GM10266 (cell line): ENCODE measurements at regions not wholly inside any gene's neighbourhood (a gene's known extent, or its start where the extent isn't known, plus 50 kb on each side); places are given as distances from the start of the nearest gene placed in this dataset.

Source experiments
- DNase-seq: peaks from one replicate; pipeline ENCODE4 v3.0.0; 2012; ENCODE audit errors: extremely low spot score
- CTCF ChIP-seq: IDR thresholded peaks from 2 replicates; pipeline ENCODE4 v1.5.1; 2012; ENCODE audit warnings: mild to moderate bottlenecking, low read depth; ENCODE audit not compliant: control insufficient read depth, insufficient read depth; ENCODE audit errors: missing control alignments

- DNase-seq = no peak
Measured at GRCh38 chr12:124392667-124393413, 97.9 kb downstream of the RFLNA start.

DNA sequence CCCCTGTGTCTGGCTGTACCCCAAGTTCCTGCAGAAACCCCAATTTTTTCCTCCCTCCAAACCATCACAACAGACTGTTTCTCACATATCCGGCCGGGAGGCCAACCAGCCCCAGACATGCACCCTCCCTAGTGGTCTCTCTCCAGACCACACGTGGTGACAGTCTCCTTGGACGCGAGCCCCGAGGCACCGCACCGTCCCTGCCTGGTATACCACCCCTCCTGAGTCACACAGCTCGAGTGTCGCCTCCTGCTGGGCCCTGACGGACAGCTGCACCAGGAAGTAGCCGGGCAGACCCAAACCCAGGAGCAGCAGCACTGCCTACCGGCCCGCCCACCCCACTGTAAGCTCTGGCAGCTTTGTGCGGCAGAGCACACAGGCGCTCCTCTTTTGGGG, 97.4 kb downstream of the RFLNA start:
- DNase-seq = no peak
- TF ChIP-seq CTCF = peak; percentile 29

More at GRCh38 chr12:124392667-124393413, 97.9 kb downstream of the RFLNA start:
- TF ChIP-seq CTCF = no peak

DNA sequence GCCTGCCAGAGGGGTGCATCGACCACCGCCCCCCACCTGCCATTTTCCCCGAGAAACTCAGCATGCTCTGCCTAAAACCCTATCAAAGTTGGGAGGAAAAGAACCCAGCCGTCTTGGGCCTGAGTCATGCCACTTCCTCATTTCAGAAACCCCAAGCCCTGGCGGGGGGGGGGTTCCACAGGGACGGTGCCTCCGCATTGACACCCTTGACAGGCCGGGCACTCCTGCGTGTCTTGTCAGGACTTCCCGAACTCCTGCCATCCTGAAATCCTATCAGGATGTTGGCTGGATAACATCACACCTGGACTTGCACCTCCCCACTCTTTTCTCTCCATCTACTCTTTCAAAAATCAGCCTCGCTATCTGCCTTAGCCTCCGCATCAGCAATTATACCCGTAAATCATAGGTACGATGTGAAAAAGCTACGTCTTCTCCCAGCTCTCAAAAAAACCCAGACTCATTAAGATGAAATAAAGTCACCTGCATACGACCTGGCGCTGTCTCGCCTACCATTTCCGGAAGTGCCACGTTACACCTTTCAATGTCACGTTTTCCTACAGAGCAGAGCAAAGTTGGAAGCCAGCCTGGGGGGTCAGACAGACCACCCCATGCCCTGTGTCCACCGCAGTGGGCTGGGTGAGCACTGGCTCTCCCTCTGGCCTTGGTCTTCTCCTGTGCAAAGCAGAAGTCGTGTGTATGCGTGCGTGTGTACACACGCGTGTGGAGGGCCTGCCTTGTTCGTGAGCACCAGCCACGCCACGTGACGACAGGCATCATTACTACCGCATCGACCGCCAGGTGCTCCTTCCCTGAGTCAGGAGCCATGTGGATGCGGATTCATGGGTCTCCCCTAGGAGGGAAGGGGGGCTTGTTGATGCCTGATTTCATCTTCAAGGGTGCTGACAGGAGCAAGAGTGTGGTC, 96.7 kb downstream of the RFLNA start:
- peak; percentile 82 for DNase-seq
- no peak for TF ChIP-seq CTCF

DNA sequence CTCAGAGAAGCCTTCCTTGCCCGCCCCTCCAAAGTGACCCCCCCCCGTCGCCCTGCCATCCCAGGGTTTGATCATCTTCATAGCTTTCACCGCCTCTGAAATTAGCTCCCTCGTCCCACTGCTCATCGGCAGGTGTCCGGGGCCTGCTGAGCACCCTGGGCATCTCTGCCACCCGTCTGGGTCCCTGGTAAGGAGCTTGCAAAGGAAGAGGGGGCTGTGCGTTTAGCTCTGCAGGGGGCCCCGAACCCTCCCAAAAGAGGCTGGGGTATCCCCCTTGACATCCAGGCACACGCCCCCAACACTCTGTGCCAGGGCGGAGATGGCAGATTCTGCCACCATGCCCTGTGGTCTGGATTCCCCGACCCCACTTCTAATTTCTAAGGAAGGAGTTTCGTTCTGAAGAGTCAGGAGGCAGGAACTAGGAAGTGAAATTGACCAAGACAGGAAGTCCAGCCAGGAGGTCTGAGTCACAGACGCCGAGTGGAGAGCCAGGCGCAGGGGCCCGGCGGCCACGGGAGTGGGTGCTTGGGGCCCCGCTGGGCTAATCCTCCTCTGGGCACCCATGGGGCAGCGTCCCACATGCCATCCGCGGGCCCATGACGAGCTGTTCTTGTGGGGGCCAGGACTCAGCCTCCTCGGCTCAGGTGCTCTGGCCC, 95.7 kb downstream of the RFLNA start:
- TF ChIP-seq CTCF = no peak
- DNase-seq = peak; percentile 63

DNA sequence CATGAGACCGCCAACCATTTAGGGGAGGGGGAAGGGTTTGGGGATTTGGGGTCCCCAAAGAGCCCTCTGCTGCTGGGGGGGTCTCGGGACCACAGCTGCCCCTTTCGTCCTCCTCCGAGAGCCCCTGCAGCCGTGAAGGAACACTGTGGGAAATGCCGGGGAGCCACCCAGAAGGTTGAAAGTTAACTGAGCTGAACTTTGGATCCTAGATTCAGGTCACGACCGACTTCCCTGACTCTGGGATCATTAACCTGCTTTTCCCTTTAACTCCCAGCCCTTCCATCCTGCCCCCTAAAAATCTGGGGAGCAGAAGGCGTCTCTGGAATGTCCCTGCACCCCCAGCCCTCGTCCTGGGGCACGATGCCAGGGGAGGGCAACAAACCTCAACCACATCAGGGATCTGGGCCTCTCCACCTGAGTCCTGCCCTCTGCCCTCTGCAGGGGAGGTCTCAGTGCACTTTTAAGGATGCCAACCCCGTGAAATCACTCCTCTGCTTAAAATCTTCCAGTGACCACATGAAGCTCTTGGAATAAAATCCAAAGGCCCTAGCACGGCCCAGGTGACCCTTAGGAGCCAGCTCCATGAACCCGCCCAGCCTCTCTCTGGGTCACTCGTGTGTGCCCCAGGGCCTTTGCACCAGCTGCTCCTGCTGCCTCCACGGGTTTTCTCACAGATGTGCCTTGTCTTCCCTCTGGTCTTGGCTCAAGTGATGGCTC, 95.0 kb downstream of the RFLNA start:
- no peak for DNase-seq
- TF ChIP-seq CTCF = no peak

DNA sequence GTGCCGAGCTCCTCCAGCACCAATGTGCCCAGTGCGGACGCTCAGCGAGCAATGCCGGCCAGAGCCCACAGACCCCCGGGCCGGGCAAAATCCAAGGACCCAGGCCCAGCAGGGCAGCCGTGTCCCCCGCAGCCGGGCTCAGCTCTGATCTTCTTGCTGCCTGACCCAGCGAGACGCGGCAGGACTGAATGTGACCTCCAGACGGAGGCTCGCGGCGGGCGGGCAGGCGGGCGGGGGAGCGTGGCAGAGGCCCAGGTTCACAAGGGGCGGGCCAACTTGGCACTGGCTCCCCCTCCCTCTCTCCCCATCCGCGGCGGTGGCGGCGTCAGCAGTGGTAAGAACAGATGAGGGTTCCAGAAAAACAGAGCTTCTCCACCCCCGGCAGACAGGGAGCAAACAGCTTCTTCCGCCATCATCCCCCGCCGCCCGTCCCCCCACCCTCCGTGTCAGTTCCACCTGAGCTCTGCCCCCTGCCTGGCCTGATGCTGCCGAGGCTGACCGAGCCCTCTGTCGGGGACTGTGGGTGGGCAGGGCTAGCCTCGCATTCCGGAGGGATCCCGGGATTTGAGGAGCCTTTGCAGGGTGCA, 94.3 kb downstream of the RFLNA start:
- no peak for DNase-seq

More for the DNA sequence above, 94.3 kb downstream of the RFLNA start:
- no peak for TF ChIP-seq CTCF
